IMR-90 (cell line): ENCODE measurements at regions not wholly inside any gene's neighbourhood (a gene's known extent, or its start where the extent isn't known, plus 50 kb on each side); places are given as distances from the start of the nearest gene placed in this dataset.

Experiments used
- ATAC-seq: fragments of 200-7000 bp; cut with Tn5 transposase; 2 replicates; pipeline ENCODE4 v1.9.1; 2020; ENCODE audit warnings: low read depth, mild to moderate bottlenecking, moderate library complexity
- BruUV-seq: library from RNA; stranded (reverse); fragments of 400-500 nt; replicated peaks from 2 replicates; lab custom pipeline; 2021; lab: Mats Ljungman, UMichigan
- CTCF ChIA-PET: fragments of 300-600 bp; formaldehyde crosslinking; extraction: SDS; loops from one replicate; lab custom pipeline; 2021; ENCODE audit warnings: antibody characterized with exemption; lab: Yijun Ruan, JAX
- POLR2A ChIA-PET: fragments of 300-600 bp; sonication (Branson Sonifier 250); formaldehyde crosslinking; loops from one replicate; lab custom pipeline; 2022; ENCODE audit warnings: antibody characterized with exemption; ENCODE audit not compliant: unreplicated experiment; lab: Charles Lee
- DNase-seq: peaks from one replicate; pipeline ENCODE4 v3.0.0; 2013
- H2AFZ ChIP-seq: replicated peaks from 2 replicates; pipeline ENCODE3; 2013; ENCODE audit warnings: low read length, mild to moderate bottlenecking; ENCODE audit not compliant: poor library complexity
- H2AK5ac ChIP-seq: 2 replicates; pipeline ENCODE4 v1.6.1; 2013; ENCODE audit warnings: low read depth, low read length, inconsistent platforms
- H2AK9ac ChIP-seq: replicated peaks from 2 replicates; pipeline ENCODE3; 2013; ENCODE audit warnings: mild to moderate bottlenecking, low read depth, low read length, moderate library complexity; ENCODE audit not compliant: poor library complexity
- H2BK120ac ChIP-seq: 2 replicates; pipeline ENCODE4 v1.6.1; 2013; ENCODE audit warnings: low read depth, low read length, inconsistent platforms
- H2BK15ac ChIP-seq: 3 replicates; pipeline ENCODE4 v1.6.1; 2013; ENCODE audit warnings: low read depth, low read length, inconsistent platforms
- H2BK20ac ChIP-seq: 2 replicates; pipeline ENCODE4 v1.6.1; 2013; ENCODE audit warnings: low read depth, mild to moderate bottlenecking, inconsistent platforms, low read length, moderate library complexity
- H2BK5ac ChIP-seq: 2 replicates; pipeline ENCODE4 v1.6.1; 2013; ENCODE audit warnings: mild to moderate bottlenecking, low read depth, low read length, inconsistent platforms; ENCODE audit not compliant: poor library complexity, severe bottlenecking
- H3K14ac ChIP-seq: replicated peaks from 2 replicates; pipeline ENCODE4 v1.6.1; 2013; ENCODE audit warnings: low read depth, low read length, inconsistent platforms
- H3K18ac ChIP-seq: 2 replicates; pipeline ENCODE4 v1.6.1; 2013; ENCODE audit warnings: low read depth, low read length, control low read depth
- H3K23ac ChIP-seq: 2 replicates; pipeline ENCODE4 v1.6.1; 2013; ENCODE audit warnings: low read depth, low read length, inconsistent platforms
- H3K27ac ChIP-seq: 2 replicates; pipeline ENCODE4 v1.5.1; 2013; ENCODE audit warnings: mild to moderate bottlenecking, control low read depth, low read length; ENCODE audit not compliant: insufficient read depth
- H3K27me3 ChIP-seq: 2 replicates; pipeline ENCODE4 v1.6.1; 2013; ENCODE audit warnings: low read length; ENCODE audit not compliant: control insufficient read depth, insufficient read depth
- H3K36me3 ChIP-seq: 2 replicates; pipeline ENCODE4 v1.6.1; 2013; ENCODE audit warnings: low read length, mixed read lengths; ENCODE audit not compliant: control insufficient read depth, insufficient read depth
- H3K4ac ChIP-seq: 2 replicates; pipeline ENCODE4 v1.6.1; 2013; ENCODE audit warnings: low read depth, low read length, inconsistent platforms
- H3K4me1 ChIP-seq: 2 replicates; pipeline ENCODE4 v1.6.1; 2013; ENCODE audit warnings: low read length, mixed read lengths; ENCODE audit not compliant: control insufficient read depth, insufficient read depth
- H3K4me2 ChIP-seq: 2 replicates; pipeline ENCODE4 v1.6.1; 2013; ENCODE audit warnings: low read depth, mild to moderate bottlenecking, control low read depth, low read length, moderate library complexity
- H3K4me3 ChIP-seq: 2 replicates; pipeline ENCODE4 v1.5.1; 2013; ENCODE audit warnings: low read depth, mild to moderate bottlenecking, control low read depth, low read length, moderate library complexity; ENCODE audit not compliant: insufficient read depth
- H3K56ac ChIP-seq: 2 replicates; pipeline ENCODE4 v1.6.1; 2013; ENCODE audit warnings: low read length, inconsistent platforms; ENCODE audit not compliant: insufficient read depth; ENCODE audit errors: extremely low read depth
- H3K79me1 ChIP-seq, 2 experiments: 2 replicates each; pipeline ENCODE4 v1.6.1; 2013; ENCODE audit warnings: low read length in 2 of 2, inconsistent platforms in 1 of 2, low read depth in 1 of 2
- H3K9ac ChIP-seq: 2 replicates; pipeline ENCODE4 v1.6.1; 2013; ENCODE audit warnings: low read depth, low read length, control low read depth
- H3K9me1 ChIP-seq: 2 replicates; pipeline ENCODE4 v1.6.1; 2013; ENCODE audit warnings: low read length, inconsistent platforms; ENCODE audit not compliant: insufficient read depth
- H3K9me3 ChIP-seq: 2 replicates; pipeline ENCODE4 v1.6.1; 2013; ENCODE audit warnings: low read length; ENCODE audit not compliant: control insufficient read depth, insufficient read depth
- H4K20me1 ChIP-seq: 2 replicates; pipeline ENCODE4 v1.6.1; 2013; ENCODE audit warnings: low read length, inconsistent platforms; ENCODE audit not compliant: insufficient read depth
- H4K5ac ChIP-seq: 2 replicates; pipeline ENCODE4 v1.6.1; 2013; ENCODE audit warnings: mild to moderate bottlenecking, low read depth, low read length, control low read depth
- H4K8ac ChIP-seq, 2 experiments: 2 replicates each; pipeline ENCODE4 v1.6.1; 2013; ENCODE audit warnings: low read depth in 2 of 2, low read length in 2 of 2, control low read depth in 1 of 2, inconsistent platforms in 1 of 2
- H4K91ac ChIP-seq: 2 replicates; pipeline ENCODE4 v1.6.1; 2013; ENCODE audit warnings: low read depth, low read length, inconsistent platforms; ENCODE audit not compliant: insufficient read depth
- BHLHE40 ChIP-seq: fragments of 150-350 bp; IDR thresholded peaks from 2 replicates; pipeline ENCODE4 v1.6.1; 2016; ENCODE audit warnings: mild to moderate bottlenecking, low read depth, low read length
- RAD21 ChIP-seq: IDR thresholded peaks from 2 replicates; pipeline ENCODE4 v1.6.1; 2012; ENCODE audit warnings: low read length, improper control_type of control experiment
- WGBS, 2 experiments: methylation state at CpG; one replicate each; pipeline versions ENCODE4 v1.1.5 to v1.1.7; 2013; ENCODE audit warnings: missing lambda C conversion rate in 2 of 2; ENCODE audit not compliant: insufficient read length in 1 of 2; ENCODE audit errors: extremely low coverage in 2 of 2; 5-methylcytosine and 5-hydroxymethylcytosine counted together
- dilution Hi-C: fragments of 300-500 bp; cut with HindIII; formaldehyde crosslinking; loops from one replicate; pipeline ENCODE4 v1.14.3; 2018; ENCODE audit warnings: low sequenced_read_pairs; ENCODE audit not compliant: unreplicated experiment
- in situ Hi-C: fragments of 300-500 bp; cut with MboI; formaldehyde crosslinking; loops from 3 replicates; pipeline ENCODE4 v1.14.3; 2019; ENCODE audit warnings: low sequenced_read_pairs, inconsistent platforms, mixed read lengths
- intact Hi-C: fragments of 100-400 bp; cut with micrococcal nuclease; formaldehyde crosslinking; loops from 2 replicates; pipeline ENCODE4 v1.10.0; 2022

- no peaks in the 10 kb centered on the region for H3K9me1 ChIP-seq
- H3K36me3 ChIP-seq, result no peaks in the 10 kb centered on the region
- no TSS peak for BruUV-seq
- no peak overlapping the region for H3K18ac ChIP-seq
- no peaks in the 10 kb centered on the region for H4K20me1 ChIP-seq
- H4K91ac ChIP-seq, result no peak overlapping the region
- no peak overlapping the region for H2AFZ ChIP-seq
- H2AK5ac ChIP-seq, result no peak overlapping the region
- DNase-seq, result no peak
- no peak overlapping the region for H2BK5ac ChIP-seq
- no peak overlapping the region for H3K4me3 ChIP-seq
- H3K23ac ChIP-seq, result no peak overlapping the region
- H3K56ac ChIP-seq, result no peak overlapping the region
- no peaks in the 10 kb centered on the region for H3K27me3 ChIP-seq
- no peak overlapping the region for H2BK20ac ChIP-seq
- intact Hi-C loops (no loop called here), in situ Hi-C loops (no loop called here), dilution Hi-C loops (no loop called here)
- H3K9me3 ChIP-seq, result peaks cover 5% of the 10 kb centered on the region
- ATAC-seq, result no peak
- no peak overlapping the region for H4K5ac ChIP-seq
- H3K14ac ChIP-seq, result no peak overlapping the region
- ChIA-PET POLR2A (no interaction called here), CTCF (no interaction called here)
- H2AK9ac ChIP-seq, result no peak overlapping the region
- TF ChIP-seq RAD21, result no peak
- no peak for TF ChIP-seq BHLHE40
- H4K8ac ChIP-seq, result no peak overlapping the region
- no peak overlapping the region for H3K4ac ChIP-seq
- no peaks in the 10 kb centered on the region for H3K4me1 ChIP-seq
- no peak overlapping the region for H2BK15ac ChIP-seq
- H2BK120ac ChIP-seq, result no peak overlapping the region
- H3K27ac ChIP-seq, result no peak overlapping the region
- no peaks in the 10 kb centered on the region for H3K79me1 ChIP-seq
- H3K9ac ChIP-seq, result no peak overlapping the region
- no peak overlapping the region for H3K4me2 ChIP-seq
- WGBS, 2 experiments, result no CpG with 5 or more reads among the region's 7 CpGs
Measured at GRCh38 chr7:53101026-53101425, 65.6 kb downstream of the POM121L12 start.
